ENCODE measurements at regions not wholly inside any gene's neighbourhood (a gene's known extent, or its start where the extent isn't known, plus 50 kb on each side); places are given as distances from the start of the nearest gene placed in this dataset.

DNA sequence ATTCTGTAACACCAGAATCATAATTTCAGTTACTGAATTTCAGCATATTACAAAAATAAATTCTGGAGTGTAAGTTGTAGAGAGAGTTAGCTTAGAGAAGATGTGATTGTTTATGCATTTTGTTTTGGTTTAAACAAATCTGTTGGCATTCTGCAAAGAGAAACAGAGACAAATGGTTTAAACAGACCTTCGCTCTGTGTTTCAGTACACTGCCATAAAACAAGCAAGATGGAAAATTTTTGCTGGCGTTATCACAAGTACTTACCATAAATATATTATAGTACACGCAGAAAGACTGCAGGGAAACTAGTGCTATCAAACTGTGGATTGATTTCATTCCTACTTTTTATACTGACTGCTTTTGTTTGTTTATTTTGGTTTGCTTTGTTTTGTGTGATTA is 850.3 kb upstream of the FOXG1 start:
- WGBS (ENCODE audit: insufficient coverage) = no CpG with 5 or more reads among the region's 3 CpGs
- ChIA-PET CTCF (no interaction called here), POLR2A (no interaction called here)
- DNase-seq (no peak), ATAC-seq (ENCODE audit: low read depth) (no peak)
- Mint-ChIP-seq H3K27ac (no peak overlapping the region), H3K4me1 (no peaks in the 10 kb centered on the region), H3K27me3 (no peaks in the 10 kb centered on the region), H3K9me3 (ENCODE audit: insufficient read depth) (peaks cover 4% of the 10 kb centered on the region), H3K4me3 (no peak overlapping the region)
- Histone ChIP-seq H3K27ac (ENCODE audit: low read length in 2 of 2) (no peak overlapping the region), H3K36me3 (replicated peaks in 1 of 2; ENCODE audit: control extremely low read depth in 1 of 2, control insufficient read depth in 1 of 2, extremely low read depth in 1 of 2, insufficient read depth in 2 of 2, low read length in 1 of 2) (no peaks in the 10 kb centered on the region), H3K9ac (ENCODE audit: low read length) (no peak overlapping the region), H3K27me3 (replicated peaks in 1 of 4; ENCODE audit: control extremely low read depth in 1 of 4, control insufficient read depth in 3 of 4, insufficient read depth in 4 of 4, low read length in 3 of 4) (no peaks in the 10 kb centered on the region), H3K4me3 (ENCODE audit: control extremely low read depth in 1 of 5, extremely low read depth in 1 of 5, insufficient read depth in 1 of 5, low read depth in 2 of 5, low read length in 4 of 5) (no peak overlapping the region), H3K9me3 (ENCODE audit: control extremely low read depth in 1 of 3, control insufficient read depth in 2 of 3, insufficient read depth in 1 of 3, low read length in 2 of 3) (peaks cover 0 to 5% (median 2%) of the 10 kb centered on the region in 3 donors), H3K4me1 (ENCODE audit: control insufficient read depth in 2 of 2, insufficient read depth in 2 of 2, low read length in 2 of 2) (no peaks in the 10 kb centered on the region), H3K4me2 (replicated peaks; ENCODE audit: low read depth, low read length, poor library complexity, severe bottlenecking) (no peak overlapping the region), H3K79me2 (ENCODE audit: control insufficient read depth, insufficient read depth, low read length) (no peaks in the 10 kb centered on the region), H4K20me1 (ENCODE audit: control insufficient read depth, insufficient read depth, low read length, poor library complexity, severe bottlenecking) (no peaks in the 10 kb centered on the region), H2AFZ (ENCODE audit: insufficient read depth, low read depth, low read length, poor library complexity, severe bottlenecking) (no peak overlapping the region)
- intact Hi-C loops (cut with micrococcal nuclease) = no loop called here
- no peak for TF ChIP-seq EZH2 (IDR thresholded peaks at IDR 0.05; ENCODE audit: borderline replicate concordance, insufficient read depth, low read depth, low read length, poor library complexity, severe bottlenecking)
- TF ChIP-seq, protein P1, sequence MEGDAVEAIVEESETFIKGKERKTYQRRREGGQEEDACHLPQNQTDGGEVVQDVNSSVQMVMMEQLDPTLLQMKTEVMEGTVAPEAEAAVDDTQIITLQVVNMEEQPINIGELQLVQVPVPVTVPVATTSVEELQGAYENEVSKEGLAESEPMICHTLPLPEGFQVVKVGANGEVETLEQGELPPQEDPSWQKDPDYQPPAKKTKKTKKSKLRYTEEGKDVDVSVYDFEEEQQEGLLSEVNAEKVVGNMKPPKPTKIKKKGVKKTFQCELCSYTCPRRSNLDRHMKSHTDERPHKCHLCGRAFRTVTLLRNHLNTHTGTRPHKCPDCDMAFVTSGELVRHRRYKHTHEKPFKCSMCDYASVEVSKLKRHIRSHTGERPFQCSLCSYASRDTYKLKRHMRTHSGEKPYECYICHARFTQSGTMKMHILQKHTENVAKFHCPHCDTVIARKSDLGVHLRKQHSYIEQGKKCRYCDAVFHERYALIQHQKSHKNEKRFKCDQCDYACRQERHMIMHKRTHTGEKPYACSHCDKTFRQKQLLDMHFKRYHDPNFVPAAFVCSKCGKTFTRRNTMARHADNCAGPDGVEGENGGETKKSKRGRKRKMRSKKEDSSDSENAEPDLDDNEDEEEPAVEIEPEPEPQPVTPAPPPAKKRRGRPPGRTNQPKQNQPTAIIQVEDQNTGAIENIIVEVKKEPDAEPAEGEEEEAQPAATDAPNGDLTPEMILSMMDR (IDR thresholded peaks at IDR 0.05) = no peak

DNA sequence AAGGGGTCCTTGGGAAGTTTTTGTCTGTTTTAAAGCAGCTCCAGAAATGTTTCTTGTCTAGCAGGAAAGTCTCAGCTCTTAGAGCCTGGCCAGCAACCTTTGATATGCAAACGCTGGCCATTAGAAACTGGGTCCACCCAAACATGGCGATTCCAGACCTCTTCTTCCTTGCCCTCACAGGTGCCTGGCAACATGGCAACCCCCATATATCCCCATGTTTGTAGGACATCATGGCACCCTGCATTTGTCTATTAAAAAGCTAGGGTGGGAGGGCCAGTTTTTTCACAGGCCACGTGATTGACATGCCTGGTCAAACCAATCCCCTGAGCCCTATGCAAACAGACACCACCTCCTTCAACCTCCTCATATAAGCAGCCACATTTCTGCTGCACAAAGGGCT is 848.7 kb upstream of the FOXG1 start:
- ATAC-seq (ENCODE audit: low read depth) = no peak
- H3K9me3 Mint-ChIP-seq (ENCODE audit: insufficient read depth) = peaks cover 4% of the 10 kb centered on the region
- Histone ChIP-seq H3K9me3 (ENCODE audit: control extremely low read depth in 1 of 3, control insufficient read depth in 2 of 3, insufficient read depth in 1 of 3, low read length in 2 of 3) (peaks cover 0 to 5% (median 2%) of the 10 kb centered on the region in 3 donors), H3K79me2 (ENCODE audit: control insufficient read depth, insufficient read depth, low read length) (no peaks in the 10 kb centered on the region), H3K27me3 (replicated peaks in 1 of 4; ENCODE audit: control extremely low read depth in 1 of 4, control insufficient read depth in 3 of 4, insufficient read depth in 4 of 4, low read length in 3 of 4) (no peaks in the 10 kb centered on the region), H3K27ac (ENCODE audit: low read length in 2 of 2) (no peak overlapping the region), H3K9ac (ENCODE audit: low read length) (no peak overlapping the region), H3K4me2 (replicated peaks; ENCODE audit: low read depth, low read length, poor library complexity, severe bottlenecking) (no peak overlapping the region), H3K4me1 (ENCODE audit: control insufficient read depth in 2 of 2, insufficient read depth in 2 of 2, low read length in 2 of 2) (no peaks in the 10 kb centered on the region), H4K20me1 (ENCODE audit: control insufficient read depth, insufficient read depth, low read length, poor library complexity, severe bottlenecking) (no peaks in the 10 kb centered on the region), H2AFZ (ENCODE audit: insufficient read depth, low read depth, low read length, poor library complexity, severe bottlenecking) (no peak overlapping the region), H3K36me3 (replicated peaks in 1 of 2; ENCODE audit: control extremely low read depth in 1 of 2, control insufficient read depth in 1 of 2, extremely low read depth in 1 of 2, insufficient read depth in 2 of 2, low read length in 1 of 2) (no peaks in the 10 kb centered on the region), H3K4me3 (ENCODE audit: control extremely low read depth in 1 of 5, extremely low read depth in 1 of 5, insufficient read depth in 1 of 5, low read depth in 2 of 5, low read length in 4 of 5) (no peak overlapping the region)
- POLR2A ChIA-PET = no interaction called here
- H3K27ac Mint-ChIP-seq = no peak overlapping the region
- CTCF ChIA-PET = no interaction called here
- no peak for DNase-seq
- no peaks in the 10 kb centered on the region for H3K4me1 Mint-ChIP-seq
- TF ChIP-seq EZH2 (IDR thresholded peaks at IDR 0.05; ENCODE audit: borderline replicate concordance, insufficient read depth, low read depth, low read length, poor library complexity, severe bottlenecking) = no peak
- TF ChIP-seq, protein P1 (IDR thresholded peaks at IDR 0.05) = no peak
- intact Hi-C loops (cut with micrococcal nuclease) = no loop called here
- no peak overlapping the region for H3K4me3 Mint-ChIP-seq
- H3K27me3 Mint-ChIP-seq = no peaks in the 10 kb centered on the region
- 94% methylated on average over 2 of the region's 3 CpGs for WGBS (ENCODE audit: insufficient coverage)
